ENCODE measurements at regions not wholly inside any gene's neighbourhood (a gene's known extent, or its start where the extent isn't known, plus 50 kb on each side); places are given as distances from the start of the nearest gene placed in this dataset.

DNA sequence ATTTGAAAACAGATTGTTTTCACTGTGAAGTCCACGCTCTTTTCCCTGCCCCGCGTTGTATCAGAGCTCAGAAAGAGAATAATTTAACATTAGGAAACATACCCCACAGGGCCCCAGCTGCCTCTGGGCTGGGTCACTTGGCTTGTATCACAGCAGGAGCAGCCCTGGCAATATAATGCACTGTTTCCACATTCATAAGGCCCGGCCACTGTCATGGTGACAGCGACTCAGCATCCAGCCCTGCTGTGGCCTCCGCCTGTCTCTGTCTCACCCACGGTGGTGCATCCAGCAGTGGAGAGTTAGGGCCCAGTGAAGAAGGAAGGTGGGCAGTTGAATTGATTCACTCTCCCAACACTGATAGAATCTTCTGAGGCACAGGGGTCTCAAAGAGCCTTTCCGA lies 188.9 kb downstream of the NSG2 start:
- Mint-ChIP-seq H3K4me3 (no peak overlapping the region), H3K27ac (no peak overlapping the region), H3K4me1 (ENCODE audit: unreplicated experiment) (peaks cover 6% of the 10 kb centered on the region), H3K36me3 (no peaks in the 10 kb centered on the region), H3K27me3 (peaks cover 11% of the 10 kb centered on the region), H3K9me3 (peaks cover 5% of the 10 kb centered on the region)
- DNase-seq (ENCODE audit: extremely low spot score, unreplicated experiment) = no peak
- no peak for TF ChIP-seq CTCF (conservative IDR thresholded peaks at IDR 0.05)

DNA sequence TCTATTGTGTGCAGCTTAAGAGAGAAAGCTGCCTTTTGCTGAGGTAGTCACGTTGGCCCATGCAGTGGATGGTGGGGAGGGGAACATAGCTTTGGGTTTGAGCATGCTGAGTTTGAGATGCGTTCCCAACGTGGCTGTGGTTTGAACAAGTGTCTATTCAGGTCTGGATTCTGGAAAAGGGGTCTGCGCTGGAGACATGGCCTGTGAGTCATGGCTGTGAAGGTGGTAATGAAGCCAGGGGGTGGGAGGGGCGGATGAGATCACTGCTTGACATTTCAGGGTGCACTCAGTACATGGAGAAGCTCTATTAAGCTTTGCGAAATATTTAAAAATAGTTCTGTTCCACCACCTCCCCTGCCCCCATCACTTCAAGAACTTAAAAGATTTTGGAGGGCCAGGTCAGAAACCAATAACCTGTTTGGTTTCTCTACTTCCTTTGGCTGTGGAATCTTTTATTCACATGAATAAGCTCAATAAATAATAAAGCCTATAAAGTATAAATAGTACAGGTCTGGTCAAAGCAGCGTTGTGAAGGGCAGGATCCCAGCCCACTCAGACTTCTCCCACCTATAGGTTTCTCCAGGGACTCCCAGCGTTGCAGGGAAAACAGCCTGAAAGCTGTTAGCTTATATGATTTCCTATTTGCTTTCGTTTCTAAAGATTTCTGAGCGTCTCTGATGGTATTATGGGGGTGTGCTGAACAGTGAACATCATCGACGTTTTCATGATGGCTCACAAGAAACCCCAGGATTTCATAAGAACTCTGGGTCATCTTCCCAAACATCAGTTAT lies 189.9 kb downstream of the NSG2 start:
- no peak overlapping the region for H3K27ac Mint-ChIP-seq
- TF ChIP-seq CTCF (conservative IDR thresholded peaks at IDR 0.05) = no peak
- peaks cover 5% of the 10 kb centered on the region for H3K9me3 Mint-ChIP-seq
- H3K36me3 Mint-ChIP-seq = no peaks in the 10 kb centered on the region
- peaks cover 6% of the 10 kb centered on the region for H3K27me3 Mint-ChIP-seq
- peaks cover 6% of the 10 kb centered on the region for H3K4me1 Mint-ChIP-seq (ENCODE audit: unreplicated experiment)
- DNase-seq (ENCODE audit: extremely low spot score, unreplicated experiment) = no peak
- H3K4me3 Mint-ChIP-seq = no peak overlapping the region

- no peak for TF ChIP-seq CTCF (conservative IDR thresholded peaks at IDR 0.05)
- no peak overlapping the region for H3K4me3 Mint-ChIP-seq
- no peak overlapping the region for H3K27ac Mint-ChIP-seq
- H3K36me3 Mint-ChIP-seq = no peaks in the 10 kb centered on the region
- peaks cover 5% of the 10 kb centered on the region for H3K9me3 Mint-ChIP-seq
- DNase-seq (ENCODE audit: extremely low spot score, unreplicated experiment) = no peak
- peaks cover 6% of the 10 kb centered on the region for H3K4me1 Mint-ChIP-seq (ENCODE audit: unreplicated experiment)
- H3K27me3 Mint-ChIP-seq = peaks cover 6% of the 10 kb centered on the region
These were observed 190.6 kb downstream of the NSG2 start for GRCh38 chr5:174236070-174236469.

GRCh38 chr5:174239718-174240117 lies 194.2 kb downstream of the NSG2 start:
- peaks cover 6% of the 10 kb centered on the region for H3K4me1 Mint-ChIP-seq (ENCODE audit: unreplicated experiment)
- H3K36me3 Mint-ChIP-seq = no peaks in the 10 kb centered on the region
- peaks cover 4% of the 10 kb centered on the region for H3K9me3 Mint-ChIP-seq
- no peak for TF ChIP-seq CTCF (conservative IDR thresholded peaks at IDR 0.05)
- no peak overlapping the region for H3K27ac Mint-ChIP-seq
- H3K4me3 Mint-ChIP-seq = no peak overlapping the region
- H3K27me3 Mint-ChIP-seq = peaks cover 9% of the 10 kb centered on the region
- DNase-seq (ENCODE audit: extremely low spot score, unreplicated experiment) = no peak

DNA sequence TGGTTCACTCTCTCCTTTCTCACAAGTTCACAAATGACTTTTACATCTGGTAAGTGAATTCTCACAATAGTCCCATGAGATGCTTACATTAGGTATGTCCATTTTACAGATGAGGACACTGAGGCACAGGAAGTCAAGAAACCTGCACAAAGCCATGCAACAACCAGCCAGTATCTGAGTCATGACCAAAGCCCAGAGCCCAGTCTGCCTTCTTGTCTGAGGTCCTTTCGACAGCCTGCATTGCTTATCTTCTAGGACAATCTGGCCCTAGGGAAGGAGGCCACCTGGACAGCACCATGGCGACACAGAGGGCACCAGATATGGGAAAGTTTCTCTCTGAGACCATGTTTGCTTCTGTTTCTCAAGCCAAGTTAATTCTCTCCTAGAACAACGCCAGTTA lies 197.1 kb downstream of the NSG2 start:
- no peak overlapping the region for H3K4me3 Mint-ChIP-seq
- H3K27me3 Mint-ChIP-seq = peaks cover 6% of the 10 kb centered on the region
- no peak for DNase-seq (ENCODE audit: extremely low spot score, unreplicated experiment)
- no peaks in the 10 kb centered on the region for H3K4me1 Mint-ChIP-seq (ENCODE audit: unreplicated experiment)
- no peak for TF ChIP-seq CTCF (conservative IDR thresholded peaks at IDR 0.05)
- no peak overlapping the region for H3K27ac Mint-ChIP-seq
- H3K36me3 Mint-ChIP-seq = no peaks in the 10 kb centered on the region
- no peaks in the 10 kb centered on the region for H3K9me3 Mint-ChIP-seq
